HCT116 (cell line): ENCODE measurements at regions not wholly inside any gene's neighbourhood (a gene's known extent, or its start where the extent isn't known, plus 50 kb on each side); places are given as distances from the start of the nearest gene placed in this dataset.

ENCODE experiments used
- ATAC-seq: fragments of 200-7000 bp; cut with Tn5 transposase; 2 replicates; pipeline ENCODE4 v1.9.1; 2020; ENCODE audit warnings: mild to moderate bottlenecking, moderate library complexity
- BruUV-seq: library from RNA; stranded (reverse); fragments of 400-500 nt; replicated peaks from 2 replicates; lab custom pipeline; 2021; lab: Mats Ljungman, UMichigan
- CTCF ChIA-PET: fragments of 300-600 bp; sonication (Branson Sonifier 250); formaldehyde crosslinking; loops from one replicate; lab custom pipeline; 2021; ENCODE audit warnings: antibody characterized with exemption; lab: Charles Lee
- POLR2A ChIA-PET: fragments of 300-600, 350-600 bp; sonication (Branson Sonifier 250); formaldehyde crosslinking; loops from one replicate; lab custom pipeline; 2021; ENCODE audit warnings: antibody characterized with exemption; lab: Charles Lee
- RAD21 ChIA-PET, 2 experiments: fragments of 300-600 bp; sonication (Branson Sonifier 250); formaldehyde crosslinking; loops; one replicate each; lab custom pipeline; 2023; ENCODE audit warnings: low total read pairs in 2 of 2; ENCODE audit not compliant: uncharacterized antibody in 2 of 2, unreplicated experiment in 2 of 2, low non-redundant PET in 1 of 2; lab: Charles Lee
- DNase-seq: peaks from one replicate; pipeline ENCODE4 v3.0.0-alpha.2; 2010; ENCODE audit warnings: low read depth, low spot score
- H2AFZ ChIP-seq: fragments of 200-600 bp; shearing (Covaris generic), sonication (generic); 2 replicates; pipeline ENCODE4 v1.6.1; 2017; ENCODE audit warnings: low read depth, mixed run types, mixed read lengths, antibody characterized with exemption, low read length; ENCODE audit not compliant: poor library complexity, severe bottlenecking
- H3K27ac ChIP-seq: 2 replicates; pipeline ENCODE4 v1.5.1; 2012; ENCODE audit warnings: low read depth, low read length
- H3K27me3 ChIP-seq: fragments of 200-600 bp; sonication (generic); 2 replicates; pipeline ENCODE4 v1.6.1; 2016; ENCODE audit warnings: mixed run types, low read length, mixed read lengths; ENCODE audit not compliant: insufficient read depth
- H3K36me3 ChIP-seq, 2 experiments: fragments of 200-500 bp in 1 of 2; fragments of 200-600 bp in 1 of 2; sonication (Bioruptor generic) in 1 of 2; sonication (generic) in 1 of 2; 2 replicates each; pipeline versions ENCODE4 v1.5.1 to v1.6.1; 2014 to 2016; ENCODE audit warnings: low read length in 2 of 2, inconsistent platforms in 1 of 2, mixed read lengths in 1 of 2, mixed run types in 1 of 2; ENCODE audit not compliant: insufficient read depth in 2 of 2, control insufficient read depth in 1 of 2
- H3K4me1 ChIP-seq, 2 experiments: fragments of 200-600 bp in 1 of 2; sonication (generic) in 1 of 2; 2 replicates each; pipeline versions ENCODE4 v1.5.1 to v1.6.1; 2012 to 2017; ENCODE audit warnings: low read length in 2 of 2, inconsistent platforms in 1 of 2, mild to moderate bottlenecking in 1 of 2, mixed read lengths in 1 of 2, mixed run types in 1 of 2, moderate library complexity in 1 of 2; ENCODE audit not compliant: insufficient read depth in 2 of 2, control insufficient read depth in 1 of 2
- H3K4me2 ChIP-seq: fragments of 200-600 bp; sonication (generic); 2 replicates; pipeline ENCODE4 v1.6.1; 2017; ENCODE audit warnings: mixed run types, low read length, mixed read lengths
- H3K4me3 ChIP-seq, 2 experiments: fragments of 200-600 bp in 1 of 2; sonication (generic) in 1 of 2; replicated peaks in 1 of 2; 2 replicates each; pipeline ENCODE4 v1.5.1; 2011 to 2016; ENCODE audit warnings: low read length in 2 of 2, control low read depth in 1 of 2, low read depth in 1 of 2, mild to moderate bottlenecking in 1 of 2, mixed read lengths in 1 of 2, mixed run types in 1 of 2
- H3K79me2 ChIP-seq: fragments of 200-600 bp; sonication (generic); 2 replicates; pipeline ENCODE4 v1.6.1; 2017; ENCODE audit warnings: mild to moderate bottlenecking, mixed run types, low read length, moderate library complexity, mixed read lengths; ENCODE audit not compliant: insufficient read depth
- H3K9ac ChIP-seq: fragments of 200-600 bp; sonication (generic); 2 replicates; pipeline ENCODE4 v1.6.1; 2016; ENCODE audit warnings: low read length, mixed read lengths
- H3K9me2 ChIP-seq: fragments of 200-600 bp; sonication (generic), shearing (Covaris generic); 2 replicates; pipeline ENCODE4 v1.6.1; 2017; ENCODE audit warnings: mixed run types, mild to moderate bottlenecking, moderate library complexity; ENCODE audit not compliant: insufficient read depth
- H3K9me3 ChIP-seq, 2 experiments: fragments of 200-500 bp in 1 of 2; fragments of 200-600 bp in 1 of 2; sonication (Bioruptor generic) in 1 of 2; sonication (generic) in 1 of 2; 2 replicates each; pipeline ENCODE4 v1.6.1; 2014 to 2017; ENCODE audit warnings: low read length in 2 of 2, mixed read lengths in 2 of 2, inconsistent platforms in 1 of 2, low read depth in 1 of 2, mild to moderate bottlenecking in 1 of 2, mixed run types in 1 of 2, moderate library complexity in 1 of 2; ENCODE audit not compliant: control insufficient read depth in 1 of 2, insufficient read depth in 1 of 2
- H4K20me1 ChIP-seq: fragments of 200-600 bp; sonication (generic), shearing (Covaris generic); 2 replicates; pipeline ENCODE4 v1.6.1; 2017; ENCODE audit warnings: mixed run types, mild to moderate bottlenecking, moderate library complexity; ENCODE audit not compliant: insufficient read depth
- ATF3 ChIP-seq: IDR thresholded peaks from 2 replicates; pipeline ENCODE4 v1.6.1; 2012
- CBX3 ChIP-seq: IDR thresholded peaks from 2 replicates; pipeline ENCODE4 v1.6.1; 2012; ENCODE audit warnings: low read depth
- CEBPB ChIP-seq: IDR thresholded peaks from 2 replicates; pipeline ENCODE4 v1.6.1; 2012; ENCODE audit warnings: low read depth
- EGR1 ChIP-seq: IDR thresholded peaks from 2 replicates; pipeline ENCODE4 v1.6.1; 2012; ENCODE audit warnings: low read depth
- ELF1 ChIP-seq: IDR thresholded peaks from 2 replicates; pipeline ENCODE4 v1.6.1; 2012; ENCODE audit warnings: low read depth, borderline replicate concordance
- EZH2 ChIP-seq: fragments of 200-600 bp; sonication (generic); IDR thresholded peaks from 2 replicates; pipeline ENCODE4 v1.6.1; 2017; ENCODE audit warnings: antibody characterized with exemption, mixed run types
- EZH2phosphoT487 ChIP-seq: fragments of 200-600 bp; IDR thresholded peaks from 2 replicates; pipeline ENCODE4 v1.6.1; 2018; ENCODE audit warnings: antibody characterized with exemption, borderline replicate concordance
- FOSL1 ChIP-seq: IDR thresholded peaks from 2 replicates; pipeline ENCODE4 v1.6.1; 2012; ENCODE audit warnings: low read depth
- MAX ChIP-seq: IDR thresholded peaks from 2 replicates; pipeline ENCODE4 v1.6.1; 2012
- POLR2A ChIP-seq: IDR thresholded peaks from 2 replicates; pipeline ENCODE4 v1.7.0; 2011; ENCODE audit warnings: borderline replicate concordance; ENCODE audit not compliant: insufficient read depth, insufficient read length; ENCODE audit errors: extremely low read depth
- POLR2AphosphoS5 ChIP-seq: IDR thresholded peaks from 2 replicates; pipeline ENCODE4 v1.6.1; 2011; ENCODE audit warnings: mild to moderate bottlenecking, low read depth, low read length, moderate library complexity
- SIN3A ChIP-seq: IDR thresholded peaks from 2 replicates; pipeline ENCODE4 v1.6.1; 2012; ENCODE audit warnings: low read depth
- SRF ChIP-seq: IDR thresholded peaks from 2 replicates; pipeline ENCODE4 v1.6.1; 2012; ENCODE audit warnings: low read depth
- TCF7L2 ChIP-seq: IDR thresholded peaks from 2 replicates; pipeline ENCODE4 v1.7.0; 2011; ENCODE audit warnings: borderline replicate concordance, inconsistent platforms; ENCODE audit not compliant: insufficient read depth, insufficient read length; ENCODE audit errors: extremely low read depth
- ZBTB33 ChIP-seq: IDR thresholded peaks from 2 replicates; pipeline ENCODE4 v1.6.1; 2011; ENCODE audit warnings: mild to moderate bottlenecking, low read length, moderate library complexity; ENCODE audit not compliant: insufficient replicate concordance; ENCODE audit errors: extremely low read depth
- ZFX ChIP-seq: fragments of 450-650 bp; IDR thresholded peaks from 2 replicates; pipeline ENCODE4 v1.6.1; 2017
- ZNF274 ChIP-seq: fragments of 200-500 bp; sonication (Bioruptor generic); IDR thresholded peaks from 2 replicates; pipeline ENCODE4 v1.6.1; 2014; ENCODE audit warnings: mild to moderate bottlenecking, low read depth, low read length, inconsistent platforms
- intact Hi-C: fragments of 100-400 bp; cut with micrococcal nuclease; formaldehyde crosslinking; loops from 2 replicates; pipeline ENCODE4 v1.10.0; 2022

GRCh38 chr4:154039435-154040343, 250.8 kb upstream of the SFRP2 start (continued):
- TF ChIP-seq ELF1 (no peak), POLR2A (no peak), CEBPB (no peak), ZFX (no peak), ZBTB33 (no peak), ZNF274 (no peak), SRF (no peak)

GRCh38 chr4:154036856-154037255, 248.0 kb upstream of the SFRP2 start:
- ATAC-seq, result no peak
- intact Hi-C loops, result no loop called here
- POLR2A ChIA-PET, result no interaction called here

More at GRCh38 chr4:154036856-154037255, 248.0 kb upstream of the SFRP2 start:
- no peaks in the 10 kb centered on the region for H3K9me3 ChIP-seq
- H3K79me2 ChIP-seq, result no peaks in the 10 kb centered on the region
- H3K36me3 ChIP-seq, result no peaks in the 10 kb centered on the region
- H3K4me3 ChIP-seq, result no peak overlapping the region
- H4K20me1 ChIP-seq, result no peaks in the 10 kb centered on the region
- ChIA-PET RAD21 (no interaction called here), CTCF (no interaction called here)
- H2AFZ ChIP-seq, result no peak overlapping the region
- TF ChIP-seq ZNF274 (no peak), FOSL1 (no peak), TCF7L2 (no peak), ELF1 (no peak), EZH2phosphoT487 (no peak), SIN3A (no peak), EGR1 (no peak), ATF3 (no peak), CBX3 (no peak), CEBPB (no peak), POLR2AphosphoS5 (no peak), EZH2 (no peak), ZBTB33 (no peak), ZFX (no peak), MAX (no peak), POLR2A (no peak)
- no peak overlapping the region for H3K4me2 ChIP-seq
- no TSS peak for BruUV-seq
- no peaks in the 10 kb centered on the region for H3K27me3 ChIP-seq
- H3K27ac ChIP-seq, result no peak overlapping the region
- no peak overlapping the region for H3K9ac ChIP-seq
- H3K9me2 ChIP-seq, result no peaks in the 10 kb centered on the region
- no peaks in the 10 kb centered on the region for H3K4me1 ChIP-seq
- DNase-seq, result no peak
